Fibroblast of lung (primary cell): ENCODE measurements at regions not wholly inside any gene's neighbourhood (a gene's known extent, or its start where the extent isn't known, plus 50 kb on each side); places are given as distances from the start of the nearest gene placed in this dataset.

Experiments used
- CTCF ChIP-seq, 2 donors: IDR thresholded peaks in 1 of 2; conservative IDR thresholded peaks in 1 of 2; 1 replicate in 1 of 2; 2 replicates in 1 of 2; pipeline ENCODE4 v1.5.1; 2011 to 2012; ENCODE audit warnings: low read length in 2 of 2, control low read depth in 1 of 2, inconsistent platforms in 1 of 2, low read depth in 1 of 2, mild to moderate bottlenecking in 1 of 2
- EZH2 ChIP-seq: IDR thresholded peaks from 2 replicates; pipeline ENCODE4 v1.5.1; 2012; ENCODE audit warnings: low read length, control low read depth, mild to moderate bottlenecking; ENCODE audit errors: missing control alignments

GRCh38 chr13:77817521-77817920 lies 101.1 kb downstream of the EDNRB start:
- TF ChIP-seq CTCF (conservative IDR thresholded peaks at IDR 0.05 in 1 of 2, IDR thresholded peaks at IDR 0.05 in 1 of 2; ENCODE audit: low read depth in 1 of 2, low read length in 2 of 2) (no peak), EZH2 (no peak)
